Stimulated activated CD8-positive, alpha-beta memory T cell treated with anti-CD3 and anti-CD28 coated beads, Interleukin-7, amount 100 ng/mL, for 48 hours (primary cell): ENCODE measurements at regions not wholly inside any gene's neighbourhood (a gene's known extent, or its start where the extent isn't known, plus 50 kb on each side); places are given as distances from the start of the nearest gene placed in this dataset.
"Not testable (repeated sequence)": the region's sequence is repeated elsewhere in the genome, so short reads cannot be mapped to it uniquely, and the experiment has no call there.

Experiments
- DNase-seq, 2 donors: peaks; one replicate each; pipeline ENCODE4 v3.0.0-alpha.2; 2020; ENCODE audit warnings: low read depth in 1 of 2; ENCODE audit errors: extremely low read depth in 1 of 2

DNA sequence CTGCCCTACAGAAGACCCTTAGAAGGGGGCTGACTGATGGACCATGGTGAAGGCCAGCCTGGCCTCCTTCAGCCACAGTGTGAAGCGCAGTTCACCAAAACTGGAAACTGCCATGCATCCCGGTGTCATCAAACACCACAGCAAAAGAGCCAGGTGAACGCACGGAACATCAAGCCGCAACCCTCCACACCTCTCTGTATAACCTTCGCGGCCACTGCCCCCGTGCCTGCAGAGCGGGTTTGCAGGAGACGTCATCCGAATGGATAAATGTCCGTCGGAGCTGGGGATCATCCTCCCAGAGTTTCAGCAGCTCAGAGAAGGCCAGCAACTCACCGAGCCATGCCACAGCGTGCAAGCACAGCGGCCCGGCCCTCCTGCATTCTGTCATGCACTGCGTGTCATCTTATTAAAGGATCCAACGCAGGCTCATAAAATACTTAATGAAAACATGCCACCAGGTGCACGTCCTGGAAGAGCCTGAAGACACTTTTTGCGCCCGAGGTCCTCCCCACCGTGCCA lies 309.9 kb downstream of the BRD1 start:
- DNase-seq, result no peak

DNA sequence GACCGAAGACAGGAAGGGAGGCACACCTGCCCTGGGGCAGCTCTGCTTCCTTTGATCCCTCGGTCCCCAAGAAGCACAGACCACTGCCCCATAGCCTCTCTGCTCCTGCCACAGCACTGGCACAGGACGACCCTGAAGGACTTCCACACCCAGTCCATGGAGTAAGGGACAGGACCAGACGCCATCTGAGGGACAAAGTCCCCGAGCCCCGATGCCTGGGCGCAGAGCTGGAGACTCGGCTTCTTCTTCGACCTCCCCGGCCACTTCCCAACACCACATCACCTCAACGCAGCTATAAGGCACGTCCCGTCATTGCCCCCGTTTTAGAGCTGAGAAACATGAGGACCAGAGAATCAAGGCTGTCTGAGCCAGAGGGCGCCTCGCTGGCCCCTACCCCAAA lies 310.5 kb downstream of the BRD1 start:
- DNase-seq, result no peak

DNA sequence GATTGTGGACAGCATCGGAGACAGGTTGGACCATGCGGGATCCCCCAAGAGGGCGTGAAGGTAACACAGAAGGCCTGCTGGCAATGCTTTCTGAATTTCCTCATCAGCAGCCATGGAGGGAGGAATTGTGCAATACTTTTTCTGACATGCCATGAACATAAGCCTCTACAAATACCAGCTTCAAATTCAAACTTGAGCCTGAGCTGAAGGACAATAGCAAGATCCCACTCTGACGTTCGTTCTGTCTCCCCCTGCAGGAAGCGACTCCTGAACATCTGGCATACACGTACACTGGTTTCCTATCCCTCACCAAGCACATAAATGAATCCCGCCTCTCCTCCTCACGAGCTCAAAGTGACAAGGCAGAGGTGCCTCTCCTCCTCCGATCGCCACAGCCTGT lies 312.2 kb downstream of the BRD1 start:
- DNase-seq, result no peak

DNA sequence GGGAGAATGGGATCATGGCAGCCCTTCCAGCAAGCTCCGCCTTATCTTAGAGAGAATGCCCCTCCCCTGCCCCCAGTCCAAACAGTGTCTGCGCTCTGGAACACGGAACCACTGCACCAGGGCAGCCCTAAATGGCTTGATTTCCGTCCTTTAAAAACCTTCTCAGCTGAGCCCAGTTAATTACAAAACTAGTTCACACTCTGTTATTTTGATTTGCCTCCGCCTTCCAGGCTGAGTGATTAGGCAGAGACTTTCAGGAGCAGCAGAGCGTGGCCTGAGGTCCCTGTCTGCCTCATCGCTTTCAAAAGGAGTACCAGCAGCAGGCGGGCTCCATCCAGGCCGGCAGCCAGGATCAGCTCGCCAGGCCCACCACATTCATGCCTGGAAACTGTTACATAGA lies 313.0 kb downstream of the BRD1 start:
- DNase-seq, result no peak

DNA sequence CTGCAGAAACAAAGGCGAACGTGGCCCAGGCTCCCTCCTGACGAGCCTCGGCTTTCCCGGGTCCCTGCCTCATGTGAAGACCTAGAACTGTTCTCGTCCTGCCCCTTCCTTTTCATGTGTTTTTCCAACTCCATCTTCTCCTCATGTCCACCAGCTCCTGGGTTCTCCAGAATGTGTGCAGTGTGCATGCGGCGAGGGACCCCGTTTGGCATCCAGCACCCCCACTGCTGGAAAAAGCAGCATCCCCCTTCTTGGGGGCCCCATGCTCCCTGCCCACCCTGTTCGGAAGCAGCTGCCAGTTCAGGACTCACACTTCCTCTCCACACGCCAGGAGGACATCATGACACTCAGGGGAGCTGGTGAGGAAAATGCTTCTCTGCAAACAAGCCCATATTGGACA lies 313.5 kb downstream of the BRD1 start:
- DNase-seq, result no peak

DNA sequence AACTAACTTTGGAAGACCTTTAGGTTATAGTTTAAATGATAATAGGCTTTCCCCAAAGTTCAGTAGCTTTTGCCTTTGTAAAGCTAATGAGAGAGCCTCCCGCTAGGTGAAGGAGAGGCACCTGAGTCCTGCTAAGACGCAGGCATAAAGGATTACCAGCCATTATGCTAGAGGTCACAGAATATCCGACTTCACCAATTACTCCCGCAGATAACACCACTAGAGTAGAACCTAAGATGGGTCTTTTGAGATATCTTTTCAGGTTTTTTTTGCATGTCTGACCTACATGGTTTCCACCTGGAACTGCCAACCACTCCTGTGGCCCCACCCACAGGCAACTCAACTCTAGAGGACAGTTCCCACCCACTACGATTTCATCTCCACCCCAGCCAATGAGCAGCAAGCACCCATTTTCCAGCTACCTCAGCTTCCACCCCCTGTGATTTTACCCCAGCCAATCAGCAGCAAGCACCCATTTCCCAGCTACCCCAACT lies 314.3 kb downstream of the BRD1 start:
- no peak for DNase-seq

DNA sequence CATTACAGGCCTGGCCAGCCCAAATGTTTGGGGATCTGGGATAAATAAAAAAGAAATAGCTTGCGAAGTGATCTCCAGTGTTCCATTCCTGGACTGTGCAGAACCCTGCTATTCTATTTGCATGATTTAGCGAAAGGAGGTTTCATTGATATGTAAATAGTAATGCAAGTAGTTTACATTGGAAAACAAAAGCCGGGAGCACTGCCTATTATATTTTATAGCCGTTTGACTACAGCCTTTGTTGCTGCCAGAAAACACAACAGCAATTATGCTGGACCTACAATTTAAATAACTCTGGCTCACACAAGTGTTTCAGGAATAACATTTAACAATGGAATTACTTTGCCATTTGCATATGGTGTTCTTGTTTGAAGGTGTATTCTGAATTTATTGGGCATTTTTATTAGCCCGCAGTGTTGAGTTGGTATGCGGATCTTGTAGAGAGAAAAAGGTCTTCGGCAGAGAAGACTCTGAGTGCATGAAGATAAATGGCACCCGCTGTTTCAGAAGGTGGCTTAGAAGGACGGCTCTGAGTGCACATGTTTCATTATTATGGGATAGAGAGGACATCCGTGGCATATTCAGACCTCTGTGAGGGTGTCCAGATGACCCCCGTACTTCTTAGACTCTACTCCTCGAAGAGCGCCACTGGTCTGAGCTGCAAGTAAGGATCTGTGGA lies 315.0 kb downstream of the BRD1 start:
- no peak for DNase-seq

DNA sequence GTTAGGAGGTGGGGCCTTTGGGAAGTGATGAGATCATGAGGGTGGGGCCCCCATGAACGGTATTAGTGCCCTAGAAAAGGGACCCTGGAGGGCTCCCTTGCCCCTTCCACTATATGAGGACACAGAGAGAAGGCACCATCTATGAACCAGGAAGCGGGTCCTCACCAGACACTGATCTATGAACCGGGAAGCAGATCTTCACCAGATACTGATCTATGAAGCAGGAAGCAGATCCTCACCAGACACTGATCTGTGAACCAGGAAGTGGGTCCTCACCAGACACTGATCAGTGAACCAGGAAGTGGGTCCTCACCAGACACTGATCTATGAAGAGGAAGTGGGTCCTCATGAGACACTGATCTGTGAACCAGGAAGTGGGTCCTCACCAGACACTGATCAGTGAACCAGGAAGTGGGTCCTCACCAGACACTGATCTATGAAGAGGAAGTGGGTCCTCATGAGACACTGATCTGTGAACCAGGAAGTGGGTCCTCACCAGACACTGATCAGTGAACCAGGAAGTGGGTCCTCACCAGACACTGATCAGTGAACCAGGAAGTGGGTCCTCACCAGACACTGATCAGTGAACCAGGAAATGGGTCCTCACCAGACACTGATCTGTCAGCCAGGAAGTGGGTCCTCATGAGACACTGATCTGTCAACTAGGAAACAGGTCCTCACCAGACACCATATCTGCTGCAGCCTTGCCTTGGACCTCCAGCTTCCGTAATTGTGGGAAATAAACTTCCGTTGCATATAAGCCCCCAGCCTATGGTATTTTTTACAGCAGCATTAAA lies 316.1 kb downstream of the BRD1 start:
- not testable (repeated sequence) for DNase-seq

DNA sequence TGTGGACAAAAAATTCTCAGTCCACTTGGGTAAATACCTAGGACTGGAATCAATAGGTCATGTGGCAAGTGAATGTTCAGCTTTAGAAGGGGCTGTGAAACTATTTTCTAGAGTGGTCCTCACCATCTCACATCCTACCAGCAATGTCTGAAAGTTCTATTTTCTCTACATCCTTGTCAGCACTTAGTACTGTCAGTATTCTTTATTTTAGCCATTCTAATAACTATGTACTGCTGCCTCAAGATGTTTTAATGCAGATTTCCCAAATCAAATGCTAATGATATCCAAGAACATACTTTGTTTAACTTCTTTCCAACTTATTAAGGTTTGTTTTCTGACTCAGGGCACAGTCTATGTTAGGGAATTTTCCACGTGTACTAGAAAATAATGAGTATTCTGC lies 317.0 kb downstream of the BRD1 start:
- DNase-seq, result no peak

DNA sequence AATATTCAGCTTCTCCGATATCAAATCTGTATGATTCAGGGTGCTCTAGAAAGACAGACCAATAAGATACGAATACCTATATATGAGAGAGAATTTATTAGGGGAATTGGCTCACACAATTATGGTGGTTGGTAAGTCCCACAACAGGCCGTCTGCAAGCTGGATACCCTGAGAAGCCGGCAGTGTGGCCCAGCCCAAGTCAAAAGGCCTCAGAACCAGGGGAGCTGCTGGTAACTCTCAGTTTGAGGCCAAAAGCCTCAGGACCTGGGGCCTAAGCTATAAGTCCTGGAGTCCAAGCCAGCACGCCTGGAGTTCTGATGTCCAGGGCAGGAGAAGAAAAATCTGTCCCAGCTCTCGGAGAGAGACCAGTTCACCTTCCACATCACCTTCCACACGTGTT lies 318.7 kb downstream of the BRD1 start:
- no peak for DNase-seq

DNA sequence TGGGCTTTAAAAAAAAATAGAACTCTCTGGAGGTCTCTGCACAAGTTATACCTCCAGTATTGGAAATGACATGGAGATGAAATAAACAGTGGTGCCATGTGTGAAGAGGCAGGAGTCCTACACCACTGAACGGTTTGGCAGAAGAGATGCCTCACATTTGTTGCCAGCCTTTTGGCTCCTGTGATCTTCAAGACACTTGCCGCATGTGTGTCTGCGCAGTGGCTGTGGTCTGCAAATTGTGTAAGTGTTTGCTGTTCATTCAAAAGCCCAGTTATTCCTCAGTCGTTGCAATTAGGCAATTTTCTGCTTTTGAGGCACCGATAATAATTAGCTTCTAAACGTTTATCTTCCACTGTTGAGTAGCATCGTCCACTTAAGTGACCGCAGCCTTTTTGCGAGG lies 319.1 kb downstream of the BRD1 start:
- DNase-seq, result no peak

DNA sequence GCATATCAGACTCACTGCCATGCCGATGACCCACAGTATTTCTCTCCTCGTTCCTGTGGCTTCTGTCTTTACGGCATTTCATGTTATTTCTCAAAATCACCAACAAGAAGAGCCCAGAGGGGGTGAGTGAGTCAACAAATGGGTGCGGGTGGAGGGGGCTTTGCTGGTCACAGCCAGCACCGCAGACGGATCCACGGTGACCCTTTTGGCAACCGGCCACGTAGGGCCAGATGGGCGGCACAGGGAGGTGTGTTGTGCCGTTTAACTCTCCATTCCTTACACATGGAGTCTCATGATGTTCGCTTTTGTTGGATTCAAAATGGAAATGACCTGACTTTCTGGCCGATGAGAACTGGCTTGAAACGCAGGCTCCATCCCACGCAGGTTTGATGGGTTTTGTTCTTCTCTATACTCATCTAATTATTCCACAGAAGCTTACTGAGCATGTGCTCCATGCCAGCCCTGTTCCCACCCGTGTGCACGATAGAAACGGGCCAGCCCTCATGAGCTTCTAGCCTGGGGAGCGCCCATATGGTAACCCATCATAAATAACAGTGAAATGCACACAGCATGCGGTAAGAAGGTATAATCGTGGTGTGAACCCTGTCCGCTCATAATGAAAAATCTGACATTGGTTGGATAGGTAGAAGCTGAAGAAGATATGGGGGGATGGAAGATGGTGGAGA lies 319.9 kb downstream of the BRD1 start:
- no peak for DNase-seq

DNA sequence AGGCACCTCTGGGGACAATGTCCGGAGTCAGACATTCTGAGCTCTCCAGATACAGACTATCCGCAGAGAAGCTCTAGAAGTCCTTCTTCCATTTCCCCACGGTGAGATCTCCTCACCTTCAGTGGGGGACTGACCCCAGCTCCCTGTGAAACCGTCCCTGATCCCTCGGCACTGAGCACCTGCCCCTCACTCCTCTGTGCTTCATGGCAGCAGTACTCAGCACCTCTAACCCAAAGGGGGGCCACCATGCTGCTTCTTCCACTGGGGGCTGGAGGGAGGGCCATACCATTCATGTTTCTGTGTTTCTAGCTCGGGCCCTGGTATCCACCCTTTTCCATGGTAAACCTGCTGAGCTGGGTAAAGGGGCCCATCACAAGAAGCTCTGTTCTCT lies 321.7 kb downstream of the BRD1 start:
- DNase-seq, result no peak

DNA sequence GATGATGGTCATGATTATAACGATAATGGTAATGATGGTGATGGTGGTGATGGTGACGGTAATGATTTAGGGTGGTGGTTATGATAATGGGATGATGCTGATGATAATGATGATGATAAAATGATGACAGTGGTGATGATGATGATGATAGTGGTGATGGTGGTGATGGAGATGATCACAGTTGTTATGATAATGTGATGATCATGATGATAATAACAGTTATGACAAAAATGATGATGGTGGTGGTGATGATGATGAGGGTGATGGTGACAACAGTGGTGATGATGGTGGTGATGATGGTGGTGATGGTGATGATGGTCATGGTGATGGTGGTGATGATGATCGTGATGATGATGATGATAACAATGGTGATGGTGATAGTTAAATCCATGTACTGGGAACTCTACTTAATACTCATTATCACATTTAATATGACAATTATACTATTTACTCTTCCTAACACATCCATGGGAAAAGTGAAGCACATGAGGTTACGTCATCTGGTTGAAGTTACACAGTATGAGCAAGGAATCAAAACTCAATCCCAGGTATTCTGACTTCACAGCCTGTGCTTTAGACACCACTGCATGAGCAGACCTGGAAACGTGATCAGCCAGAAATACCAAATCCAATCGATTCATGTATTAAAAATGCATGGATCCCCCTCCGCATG lies 322.2 kb downstream of the BRD1 start:
- DNase-seq, result no peak

DNA sequence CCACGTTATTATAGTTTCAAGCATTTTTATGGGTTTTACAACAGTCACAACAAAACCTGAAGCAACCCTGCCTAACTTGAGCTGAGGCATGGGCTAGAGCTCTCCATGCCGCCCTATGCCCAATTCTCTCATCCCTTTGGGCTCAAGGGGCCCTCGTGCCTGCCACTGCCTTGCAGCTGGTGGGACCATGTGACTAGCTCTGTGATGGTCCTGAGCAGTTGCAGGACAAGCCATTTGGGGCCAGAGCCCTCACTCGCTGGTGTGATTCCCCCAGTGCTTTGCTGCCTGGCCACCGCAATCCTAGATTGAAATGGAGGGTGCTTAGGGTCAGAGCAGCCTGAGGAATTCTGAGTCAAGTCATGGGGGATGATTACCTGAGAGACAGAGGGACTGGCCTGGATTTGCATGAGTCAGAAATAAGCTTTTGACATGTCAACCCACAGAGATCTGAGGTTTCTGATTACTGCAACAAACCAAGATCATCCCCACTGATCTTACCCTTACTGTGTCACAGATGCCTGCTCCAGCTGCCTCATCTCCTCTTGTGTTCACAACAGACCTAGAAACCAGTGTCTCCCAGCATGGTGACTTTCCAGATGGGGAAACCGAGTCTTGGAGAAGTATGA lies 323.7 kb downstream of the BRD1 start:
- no peak for DNase-seq

DNA sequence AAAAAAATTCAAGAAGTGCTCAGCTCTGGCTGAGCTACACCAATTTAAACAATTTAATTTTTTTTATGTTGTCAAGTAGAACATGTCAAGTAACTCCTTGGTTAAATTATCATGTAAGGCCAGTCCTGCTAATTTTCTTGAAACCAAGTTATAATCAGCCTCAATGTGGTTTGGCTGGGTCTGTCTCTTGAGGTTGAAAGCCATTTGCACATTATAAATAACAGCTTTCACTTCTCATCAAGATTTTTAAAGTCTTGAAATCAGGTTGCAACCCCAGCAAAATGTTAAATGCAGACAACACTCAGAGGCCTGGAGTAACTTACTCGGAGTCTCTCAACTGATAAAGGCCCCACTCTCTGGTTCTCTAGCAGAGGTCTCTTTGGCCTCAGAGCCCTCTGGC lies 324.4 kb downstream of the BRD1 start:
- DNase-seq, result no peak

DNA sequence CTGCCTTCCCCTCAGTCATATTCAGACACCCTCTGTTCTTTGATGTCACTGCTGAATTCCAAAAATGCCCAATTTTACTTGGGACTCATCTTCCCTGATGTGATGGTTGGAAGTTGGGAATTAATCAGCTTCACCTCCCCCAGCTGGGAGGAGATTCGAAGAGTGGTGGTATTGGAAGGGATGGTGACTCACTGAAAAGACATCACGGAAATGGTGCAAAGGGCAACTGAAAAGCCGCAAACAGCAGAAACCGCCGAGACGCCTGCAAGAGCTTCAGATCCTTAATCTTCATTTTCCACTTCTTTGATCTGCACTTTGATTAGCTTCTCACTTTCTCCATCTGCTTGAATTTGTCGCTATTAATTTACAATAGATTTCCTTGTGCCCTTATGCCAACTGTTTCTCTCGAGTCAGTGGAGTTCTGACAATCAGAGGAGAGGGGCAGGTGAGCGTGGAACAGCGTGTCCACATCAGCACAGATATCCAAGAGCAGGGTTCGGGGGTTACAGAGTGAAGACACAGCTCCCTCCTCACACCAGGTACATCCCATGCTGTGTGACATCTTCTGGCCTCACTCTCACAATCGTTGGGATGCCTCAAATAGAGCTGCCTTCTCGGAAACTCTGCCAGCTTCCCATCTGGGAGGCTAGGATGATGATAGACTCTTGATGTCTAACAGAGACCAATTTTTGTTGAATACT lies 325.4 kb downstream of the BRD1 start:
- no peak for DNase-seq

DNA sequence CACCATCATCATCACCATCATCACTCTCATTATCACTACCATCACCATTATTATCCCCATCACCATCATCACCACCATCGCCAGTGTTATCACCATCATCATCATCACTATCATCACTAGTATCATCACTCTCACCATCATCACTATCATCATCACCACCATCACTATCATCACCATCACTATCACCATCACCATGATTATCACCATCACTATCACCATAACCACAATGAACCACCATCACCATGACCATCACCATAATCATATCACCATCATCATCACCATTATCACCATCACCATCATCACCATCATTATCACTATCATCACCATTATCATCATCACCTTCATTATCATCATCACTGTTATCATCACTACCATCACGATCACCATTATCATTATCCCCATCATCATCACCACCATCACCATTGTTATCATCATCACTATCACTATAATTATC lies 326.7 kb downstream of the BRD1 start:
- DNase-seq, result no peak

DNA sequence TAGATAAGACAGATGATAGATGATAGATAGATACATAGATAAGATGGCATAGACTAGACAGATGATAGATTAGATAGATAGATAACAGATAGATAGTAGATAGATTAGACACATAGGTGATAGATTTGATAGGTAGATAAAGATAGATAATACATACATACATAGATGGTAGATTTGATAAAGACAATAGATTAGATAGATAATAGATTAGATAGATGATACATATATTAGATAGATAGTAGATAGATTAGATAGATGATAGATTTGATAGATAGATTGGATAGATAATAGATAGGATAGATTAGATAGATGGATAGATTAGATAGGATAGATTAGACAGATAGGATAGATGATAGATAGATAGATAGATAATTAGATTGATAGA lies 327.6 kb downstream of the BRD1 start:
- DNase-seq, result no peak
